ELF-1 (cell line): ENCODE measurements at regions not wholly inside any gene's neighbourhood (a gene's known extent, or its start where the extent isn't known, plus 50 kb on each side); places are given as distances from the start of the nearest gene placed in this dataset.
A peak's percentile ranks its signal among the peaks of the same experiment; 100 is the strongest.
"Not testable (repeated sequence)": the region's sequence is repeated elsewhere in the genome, so short reads cannot be mapped to it uniquely, and the experiment has no call there.

Experiments
- DNase-seq: peaks from one replicate; pipeline ENCODE4 v3.0.0-alpha.2; 2016; ENCODE audit warnings: low read depth, low spot score

- DNase-seq = no peak
Measured at GRCh38 chr2:223464071-223464470, 138.1 kb downstream of the SCG2 start.

DNA sequence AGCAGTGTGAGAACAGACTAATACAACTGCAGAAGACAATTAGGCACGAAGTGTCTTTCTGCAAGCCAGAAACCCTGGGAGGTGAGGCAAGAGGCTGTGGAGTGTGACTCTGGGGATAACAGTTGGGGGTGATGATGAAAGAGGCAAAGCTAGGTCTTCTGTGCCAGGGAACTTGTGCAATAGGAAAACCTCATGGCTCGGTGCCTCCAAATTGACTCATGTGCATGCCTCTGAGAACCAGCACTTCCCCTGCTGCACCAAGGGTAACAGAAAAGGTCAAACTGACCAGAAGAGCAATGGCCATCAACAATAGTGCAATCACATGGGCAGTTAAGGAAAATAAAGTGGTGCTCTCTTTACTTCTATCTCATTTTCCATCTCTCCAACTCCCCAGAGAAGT lies 136.4 kb downstream of the SCG2 start:
- DNase-seq = no peak

GRCh38 chr2:223467196-223467595 lies 135.0 kb downstream of the SCG2 start:
- DNase-seq = no peak

- DNase-seq = peak; percentile 45
Measured at GRCh38 chr2:223469270-223470046, 132.7 kb downstream of the SCG2 start.

DNA sequence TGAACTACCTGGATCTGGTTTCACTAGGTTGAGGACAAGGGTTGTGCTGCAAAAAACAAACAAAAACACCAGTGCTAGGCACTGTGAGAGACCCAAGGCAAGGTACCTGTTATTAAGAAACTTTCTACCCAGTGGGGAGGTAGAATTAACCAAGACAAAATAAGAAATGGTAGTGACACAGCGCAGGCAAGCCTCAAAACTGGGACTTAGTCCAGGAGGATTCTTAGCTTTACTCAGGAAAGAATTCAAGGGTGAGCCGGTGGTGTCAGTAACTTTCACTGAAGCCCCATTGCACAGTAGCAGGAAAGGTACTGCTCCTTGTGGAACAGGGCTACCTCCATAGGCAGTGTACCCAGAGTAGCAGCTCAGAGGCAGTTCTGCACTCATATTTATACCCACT lies 131.6 kb downstream of the SCG2 start:
- no peak for DNase-seq

- no peak for DNase-seq
Measured at GRCh38 chr2:223472771-223473170, 129.4 kb downstream of the SCG2 start.

GRCh38 chr2:223474893-223475292 lies 127.3 kb downstream of the SCG2 start:
- no peak for DNase-seq

GRCh38 chr2:223475901-223476300 lies 126.3 kb downstream of the SCG2 start:
- no peak for DNase-seq

DNA sequence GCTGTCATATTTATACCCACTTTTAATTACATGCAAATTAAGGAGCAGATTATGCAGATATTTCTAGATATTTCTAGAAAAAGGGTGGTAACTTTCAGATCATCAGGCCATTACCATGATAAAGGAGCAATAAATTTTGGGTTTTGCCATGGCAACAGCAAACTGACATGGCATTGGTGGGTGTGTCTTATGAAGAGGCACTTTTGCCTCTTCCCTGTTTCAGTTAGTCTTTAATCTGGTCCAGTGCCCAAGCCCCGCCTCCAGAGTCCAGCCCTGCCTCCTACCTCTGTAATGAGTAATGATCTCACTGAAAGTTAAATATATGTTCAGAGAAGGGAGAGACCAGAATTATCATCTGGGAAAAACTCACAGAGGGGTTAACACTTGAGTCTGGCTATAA lies 124.8 kb downstream of the SCG2 start:
- no peak for DNase-seq

DNA sequence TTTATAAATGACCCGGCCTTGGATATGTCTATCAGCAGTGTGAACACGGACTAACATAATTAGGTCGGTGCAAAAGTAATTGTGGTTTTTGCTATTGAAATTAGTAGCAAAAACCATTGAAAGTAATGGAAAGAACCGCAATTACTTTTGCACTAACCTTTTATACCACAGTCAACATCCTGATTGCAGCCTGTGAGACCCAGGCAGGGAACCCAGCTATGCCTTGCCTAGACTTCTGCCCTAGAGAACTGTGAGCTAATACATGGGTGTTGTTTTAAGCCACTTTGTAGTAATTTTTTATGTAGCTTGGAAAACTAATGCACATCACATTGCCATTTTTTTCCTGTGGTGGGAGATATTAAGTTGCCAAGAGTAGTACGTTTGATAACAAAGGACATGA lies 120.7 kb downstream of the SCG2 start:
- no peak for DNase-seq

- no peak for DNase-seq
Measured at GRCh38 chr2:223486751-223487150, 115.4 kb downstream of the SCG2 start.

DNA sequence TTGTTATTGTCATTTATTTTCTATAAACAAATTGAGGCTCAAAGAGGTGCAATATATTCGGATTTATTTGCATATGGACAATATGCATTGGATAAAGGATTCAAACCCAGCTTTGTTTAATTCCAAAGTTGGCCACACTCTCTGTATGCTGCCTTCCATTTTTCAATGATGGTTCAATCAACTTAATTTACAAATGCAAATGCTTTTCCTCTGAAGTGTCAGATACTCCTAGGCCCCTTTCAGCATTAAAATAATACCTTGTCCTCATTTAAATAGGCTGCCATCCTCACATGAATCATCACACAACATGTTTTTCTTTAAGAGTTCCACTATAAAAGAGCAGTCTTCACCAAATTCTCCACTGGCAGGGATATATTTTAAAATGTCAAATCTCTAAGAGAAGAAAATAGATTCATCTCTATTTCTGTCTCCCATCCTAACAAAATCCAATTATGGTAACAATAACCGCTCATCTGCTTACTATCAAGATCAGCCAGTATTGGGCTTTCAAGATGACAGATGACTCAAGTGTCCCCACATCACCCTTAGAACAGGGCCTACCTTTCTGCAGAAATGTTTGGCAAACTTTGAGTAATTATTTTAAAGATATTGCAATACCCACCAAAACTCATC lies 114.8 kb downstream of the SCG2 start:
- DNase-seq = no peak

DNA sequence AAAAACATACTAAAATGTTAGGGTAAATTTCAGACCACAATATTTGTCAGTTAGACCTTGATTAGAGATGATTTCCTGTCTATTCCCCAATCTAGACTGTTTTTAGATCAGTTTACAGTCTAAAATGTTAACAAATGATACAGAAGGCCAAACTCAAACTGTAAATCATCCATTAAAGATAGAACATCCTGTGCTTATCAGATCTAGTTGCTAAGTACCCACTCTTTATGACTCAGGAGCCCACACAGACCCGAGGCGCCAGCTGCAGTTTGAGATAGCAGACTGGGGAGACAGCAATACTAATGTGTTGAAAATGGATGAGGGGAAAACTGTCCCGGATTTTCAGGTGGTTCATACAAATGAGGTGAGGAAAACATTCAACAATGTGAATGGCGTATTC lies 113.3 kb downstream of the SCG2 start:
- no peak for DNase-seq

GRCh38 chr2:223494496-223494895 lies 107.7 kb downstream of the SCG2 start:
- DNase-seq = no peak

- DNase-seq = no peak
Measured at GRCh38 chr2:223494942-223495341, 107.2 kb downstream of the SCG2 start.

DNA sequence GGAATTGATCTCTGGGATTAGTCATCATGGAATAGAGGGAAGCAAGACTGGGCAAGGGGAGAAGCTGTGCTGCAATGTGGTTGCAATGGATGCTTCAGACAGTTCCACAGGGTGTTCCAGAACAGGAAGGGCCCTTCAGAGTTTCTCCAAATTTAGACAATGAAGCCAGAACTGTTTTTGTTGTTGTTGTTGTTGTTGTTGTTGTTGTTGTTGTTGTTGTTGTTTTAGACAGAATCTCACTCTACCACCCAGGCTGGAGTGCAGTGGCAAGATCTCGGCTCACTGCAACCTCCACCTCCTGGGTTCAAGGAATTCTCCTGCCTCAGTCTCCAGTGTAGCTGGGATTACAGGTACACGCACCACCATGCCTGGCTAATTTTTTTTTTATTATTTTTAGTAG lies 105.3 kb downstream of the SCG2 start:
- not testable (repeated sequence) for DNase-seq

DNA sequence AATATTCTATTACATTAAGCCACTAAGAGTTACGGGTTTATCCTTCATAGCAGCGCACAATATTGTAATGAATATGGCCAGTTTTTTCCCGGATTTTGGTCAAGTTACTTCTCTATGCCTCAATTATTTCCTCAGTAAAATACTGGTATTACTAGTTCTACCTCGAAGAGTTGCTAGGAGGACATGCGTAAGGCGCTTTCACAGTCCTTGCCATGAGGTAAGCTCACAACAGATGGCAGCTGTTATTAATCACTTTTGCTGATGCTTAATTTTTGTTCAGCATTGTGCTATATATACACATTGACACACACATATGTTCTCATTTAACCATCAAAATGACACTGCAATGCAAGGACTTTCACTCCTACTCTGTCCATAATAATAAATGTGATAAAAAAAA lies 101.5 kb downstream of the SCG2 start:
- no peak for DNase-seq

GRCh38 chr2:223501641-223502040 lies 100.5 kb downstream of the SCG2 start:
- no peak for DNase-seq

- DNase-seq = no peak
Measured at GRCh38 chr2:223503746-223504145, 98.4 kb downstream of the SCG2 start.

DNA sequence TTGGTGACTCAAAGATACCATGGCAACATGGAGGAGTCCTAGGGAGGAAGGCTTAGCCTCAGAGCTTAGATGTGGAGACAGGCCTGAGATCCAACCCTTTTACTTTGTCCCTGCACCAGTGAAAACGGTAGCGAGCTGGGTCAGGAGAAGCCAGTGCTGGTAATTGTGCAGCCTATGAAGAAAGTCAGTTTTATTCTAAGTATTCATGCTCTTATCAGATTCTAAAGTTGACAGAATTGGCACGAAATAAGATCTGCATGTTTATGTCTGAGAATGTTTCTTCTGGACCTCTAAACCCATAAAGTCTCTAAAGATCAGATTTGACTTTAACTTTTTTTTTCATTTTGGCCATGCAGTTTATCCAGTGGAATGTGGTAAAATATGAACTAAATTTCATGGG lies 93.8 kb downstream of the SCG2 start:
- DNase-seq = no peak

DNA sequence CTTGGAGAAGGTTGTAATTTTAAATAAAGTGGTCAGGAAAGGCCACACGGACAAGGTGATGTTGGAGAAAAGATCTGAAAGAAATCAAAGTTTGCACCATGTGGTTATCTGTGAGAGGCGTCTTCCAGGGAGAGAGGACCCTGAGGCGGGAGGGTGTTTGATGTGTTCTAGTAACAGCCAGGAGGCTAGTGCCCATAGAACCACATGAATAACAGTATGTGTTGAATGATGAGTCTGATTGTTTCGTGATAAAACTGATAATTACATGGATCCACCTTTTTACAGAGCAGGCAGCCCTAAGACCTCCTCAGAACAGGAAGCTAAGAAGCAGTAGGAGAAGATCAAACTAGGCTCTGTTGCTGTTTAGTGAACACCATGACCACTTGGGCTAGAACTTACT lies 91.4 kb downstream of the SCG2 start:
- no peak for DNase-seq

DNA sequence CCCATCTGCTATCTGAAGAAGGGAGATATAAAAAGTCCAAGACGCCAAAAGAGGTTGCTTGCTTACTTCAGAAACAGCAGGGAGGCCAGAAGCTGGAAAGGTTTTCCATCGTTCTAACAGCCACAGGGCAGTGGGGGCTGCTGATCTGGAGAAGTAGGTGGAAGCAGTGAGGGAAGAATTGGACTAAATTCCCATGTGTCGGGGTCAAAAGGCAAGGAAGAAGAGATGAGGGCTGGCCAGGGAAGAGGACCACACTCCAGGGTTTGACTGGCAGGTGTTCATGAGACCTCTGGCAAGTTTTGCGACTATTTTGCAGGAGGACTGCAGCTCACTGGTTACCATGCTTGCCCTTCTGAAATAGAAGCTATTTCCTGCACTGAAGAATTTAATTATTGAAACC lies 91.0 kb downstream of the SCG2 start:
- peak; percentile 1 for DNase-seq

DNA sequence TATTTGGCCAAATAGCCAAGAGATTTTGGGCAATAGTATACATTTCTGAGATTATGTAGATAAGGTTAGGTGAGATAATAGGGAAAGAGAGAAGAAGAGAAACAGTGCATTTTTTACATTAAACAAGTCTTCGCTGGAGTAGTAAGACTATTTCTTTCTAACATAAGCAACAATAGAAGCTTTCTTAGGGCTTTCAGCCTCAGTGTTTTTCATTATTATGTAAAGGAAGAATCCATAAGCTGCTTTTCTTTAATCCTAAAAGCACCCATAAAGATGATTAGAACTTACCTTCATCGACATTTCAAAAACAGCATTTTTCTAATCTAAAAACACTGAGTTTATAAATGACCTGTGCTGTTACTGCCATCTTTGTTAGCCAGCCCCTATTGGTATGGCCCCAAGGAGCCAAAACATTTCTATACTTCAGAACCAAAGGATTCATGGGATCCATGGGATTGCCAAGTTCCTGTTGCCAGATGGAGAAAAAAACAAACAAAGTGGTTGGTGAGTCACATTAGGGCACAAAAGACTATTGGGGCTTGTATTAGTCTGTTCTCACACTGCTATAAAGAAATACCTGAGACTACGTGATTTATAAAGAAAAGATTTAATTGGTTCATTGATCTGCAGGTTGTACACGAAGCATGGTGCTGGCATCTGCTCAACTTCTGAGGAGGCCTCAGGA lies 88.2 kb downstream of the SCG2 start:
- DNase-seq = no peak
